PC-9 (cell line): ENCODE measurements at regions not wholly inside any gene's neighbourhood (a gene's known extent, or its start where the extent isn't known, plus 50 kb on each side); places are given as distances from the start of the nearest gene placed in this dataset.

Experiments
- EZH2 ChIP-seq: fragments of 200-600 bp; sonication (generic); IDR thresholded peaks from 2 replicates; pipeline ENCODE4 v1.8.0; 2017; ENCODE audit warnings: antibody characterized with exemption, low read depth
- TF ChIP-seq, protein P1 (sequence below): fragments of 200-600 bp; sonication (generic); conservative IDR thresholded peaks from 2 replicates; pipeline ENCODE4 v1.6.1; 2017; ENCODE audit warnings: mixed run types, antibody characterized with exemption, mild to moderate bottlenecking, moderate library complexity

DNA sequence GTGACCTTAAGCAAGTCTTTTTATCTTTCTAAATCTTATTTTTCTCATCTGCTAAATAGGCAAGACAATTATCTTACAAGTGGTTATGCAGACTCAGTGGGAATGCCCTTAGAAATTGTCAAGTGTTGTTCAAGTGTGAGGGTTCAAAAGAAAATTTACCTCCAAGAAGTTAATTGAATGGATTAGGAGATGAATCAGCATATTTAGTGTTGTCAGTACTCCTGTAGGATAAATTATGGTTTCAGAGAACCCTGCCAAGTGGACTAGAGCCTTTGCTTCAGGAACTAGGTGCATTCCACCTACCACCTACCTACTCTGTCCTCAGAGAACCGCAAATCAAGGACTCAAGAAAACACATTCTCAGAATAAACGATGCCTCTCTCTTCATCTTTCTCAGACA, 69.8 kb upstream of the KCTD1 start:
- TF ChIP-seq, protein P1, sequence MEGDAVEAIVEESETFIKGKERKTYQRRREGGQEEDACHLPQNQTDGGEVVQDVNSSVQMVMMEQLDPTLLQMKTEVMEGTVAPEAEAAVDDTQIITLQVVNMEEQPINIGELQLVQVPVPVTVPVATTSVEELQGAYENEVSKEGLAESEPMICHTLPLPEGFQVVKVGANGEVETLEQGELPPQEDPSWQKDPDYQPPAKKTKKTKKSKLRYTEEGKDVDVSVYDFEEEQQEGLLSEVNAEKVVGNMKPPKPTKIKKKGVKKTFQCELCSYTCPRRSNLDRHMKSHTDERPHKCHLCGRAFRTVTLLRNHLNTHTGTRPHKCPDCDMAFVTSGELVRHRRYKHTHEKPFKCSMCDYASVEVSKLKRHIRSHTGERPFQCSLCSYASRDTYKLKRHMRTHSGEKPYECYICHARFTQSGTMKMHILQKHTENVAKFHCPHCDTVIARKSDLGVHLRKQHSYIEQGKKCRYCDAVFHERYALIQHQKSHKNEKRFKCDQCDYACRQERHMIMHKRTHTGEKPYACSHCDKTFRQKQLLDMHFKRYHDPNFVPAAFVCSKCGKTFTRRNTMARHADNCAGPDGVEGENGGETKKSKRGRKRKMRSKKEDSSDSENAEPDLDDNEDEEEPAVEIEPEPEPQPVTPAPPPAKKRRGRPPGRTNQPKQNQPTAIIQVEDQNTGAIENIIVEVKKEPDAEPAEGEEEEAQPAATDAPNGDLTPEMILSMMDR = no peak
- no peak for TF ChIP-seq EZH2
